ENCODE measurements at regions not wholly inside any gene's neighbourhood (a gene's known extent, or its start where the extent isn't known, plus 50 kb on each side); places are given as distances from the start of the nearest gene placed in this dataset.

DNA sequence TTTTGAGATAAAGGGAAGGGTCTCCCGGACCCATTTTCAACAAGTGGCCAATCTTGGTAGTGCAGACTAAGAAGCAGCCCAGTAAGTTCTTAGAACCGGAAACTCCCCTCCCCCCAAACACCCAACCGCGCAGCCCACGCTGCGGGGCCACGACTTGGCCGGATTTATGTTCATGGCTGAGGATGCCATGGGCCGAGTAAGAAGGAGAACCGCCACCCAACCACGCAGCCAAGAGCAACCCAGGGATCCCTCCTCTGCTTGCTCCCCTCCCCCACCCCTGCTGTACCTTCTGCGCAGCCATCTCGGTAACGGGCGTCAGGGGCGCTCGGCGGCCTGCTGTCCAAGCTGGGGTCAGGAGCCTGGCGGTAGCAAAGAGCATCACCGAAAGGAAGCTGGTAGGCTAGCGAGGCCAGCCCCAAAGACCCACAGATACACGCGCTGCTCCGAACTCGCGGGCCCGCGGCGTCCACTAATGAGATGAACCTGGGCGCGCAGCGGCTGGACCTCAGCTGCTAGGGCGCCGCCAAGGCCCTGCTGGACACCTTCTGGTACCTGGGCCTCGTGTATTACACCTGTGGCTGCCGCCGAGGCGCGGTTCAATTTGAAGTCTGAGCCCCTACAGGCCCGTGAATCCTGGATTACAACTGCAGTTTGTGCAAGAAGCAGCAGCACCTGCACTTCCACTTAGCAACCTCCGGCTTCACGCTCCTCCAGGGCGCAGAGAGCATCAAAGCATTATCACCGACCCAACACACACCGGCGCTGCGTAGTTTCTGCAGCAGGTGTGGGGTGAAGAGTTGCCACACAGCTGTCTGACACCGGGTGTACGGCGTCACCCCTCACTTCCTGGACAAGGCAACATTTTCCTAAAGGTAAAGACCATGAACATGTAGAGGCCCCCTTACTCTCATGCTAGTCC is 63.4 kb downstream of the NUDT10 start:
- 40% methylated on average over 33 of the region's 50 CpGs; no CpG with 5 or more reads in 1 of the 2 donors for WGBS, 2 donors (ENCODE audit: low coverage in 1 of 2)
- H3K9me3 ChIP-seq = no peaks in the 10 kb centered on the region
- H3K36me3 ChIP-seq = no peaks in the 10 kb centered on the region
- no peaks in the 10 kb centered on the region for H3K27me3 ChIP-seq
- DNase-seq = no peak
- peak overlapping the region; percentile 18 to 50 (median 24) for H3K4me3 ChIP-seq
- intact Hi-C loops (cut with DNase I; ENCODE audit: low total_unique reads) (no loop called here), in situ Hi-C loops (cut with MboI; ENCODE audit: low pct_ligation_motif_present in 1 of 4, low pct_unique_long_range_greater_than_20kb in 1 of 4, low sequenced_read_pairs in 3 of 4) (no loop called here)
- peak overlapping the region in 1 of 4 donors; percentile 16 for H3K27ac ChIP-seq
- TF ChIP-seq POLR2AphosphoS5 (IDR thresholded peaks at IDR 0.05) (no peak), EP300 (IDR thresholded peaks at IDR 0.05; ENCODE audit: low read depth) (no peak)
- TF ChIP-seq, protein P1, sequence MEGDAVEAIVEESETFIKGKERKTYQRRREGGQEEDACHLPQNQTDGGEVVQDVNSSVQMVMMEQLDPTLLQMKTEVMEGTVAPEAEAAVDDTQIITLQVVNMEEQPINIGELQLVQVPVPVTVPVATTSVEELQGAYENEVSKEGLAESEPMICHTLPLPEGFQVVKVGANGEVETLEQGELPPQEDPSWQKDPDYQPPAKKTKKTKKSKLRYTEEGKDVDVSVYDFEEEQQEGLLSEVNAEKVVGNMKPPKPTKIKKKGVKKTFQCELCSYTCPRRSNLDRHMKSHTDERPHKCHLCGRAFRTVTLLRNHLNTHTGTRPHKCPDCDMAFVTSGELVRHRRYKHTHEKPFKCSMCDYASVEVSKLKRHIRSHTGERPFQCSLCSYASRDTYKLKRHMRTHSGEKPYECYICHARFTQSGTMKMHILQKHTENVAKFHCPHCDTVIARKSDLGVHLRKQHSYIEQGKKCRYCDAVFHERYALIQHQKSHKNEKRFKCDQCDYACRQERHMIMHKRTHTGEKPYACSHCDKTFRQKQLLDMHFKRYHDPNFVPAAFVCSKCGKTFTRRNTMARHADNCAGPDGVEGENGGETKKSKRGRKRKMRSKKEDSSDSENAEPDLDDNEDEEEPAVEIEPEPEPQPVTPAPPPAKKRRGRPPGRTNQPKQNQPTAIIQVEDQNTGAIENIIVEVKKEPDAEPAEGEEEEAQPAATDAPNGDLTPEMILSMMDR (IDR thresholded peaks at IDR 0.05) = peak in 2 of 5 experiments; percentile 14 to 21
- no peaks in the 10 kb centered on the region for H3K4me1 ChIP-seq

DNA sequence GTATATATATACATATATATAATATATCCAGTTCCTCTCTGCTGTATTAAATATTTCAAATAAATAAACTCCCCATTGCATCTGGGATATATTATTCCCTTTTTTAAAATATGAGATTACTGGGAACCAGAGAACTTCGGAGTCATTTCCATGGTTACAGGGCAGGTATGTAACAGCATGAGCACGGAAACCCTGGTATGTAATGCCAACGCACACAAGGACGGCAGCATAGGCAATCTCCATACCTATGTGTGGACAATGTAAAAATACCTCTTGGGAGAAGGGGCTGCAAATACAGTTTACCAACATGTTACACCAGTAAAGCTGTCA is 62.8 kb downstream of the NUDT10 start:
- DNase-seq = no peak
- whole genome bisulfite sequencing, 2 donors (ENCODE audit: low coverage in 1 of 2) = 50 to 59% methylated on average over 1 to 4 of the region's 4 CpGs
- no peaks in the 10 kb centered on the region for H3K27me3 ChIP-seq
- H3K27ac ChIP-seq = no peak overlapping the region
- no peak for TF ChIP-seq POLR2AphosphoS5 (IDR thresholded peaks at IDR 0.05)
- TF ChIP-seq, protein P1 (IDR thresholded peaks at IDR 0.05) = peak in 1 of 5 experiments; percentile 26
- H3K4me1 ChIP-seq = no peaks in the 10 kb centered on the region
- in situ Hi-C loops (cut with MboI; ENCODE audit: low pct_ligation_motif_present in 1 of 4, low pct_unique_long_range_greater_than_20kb in 1 of 4, low sequenced_read_pairs in 3 of 4) (no loop called here), intact Hi-C loops (cut with DNase I; ENCODE audit: low total_unique reads) (no loop called here)
- H3K4me3 ChIP-seq = peak overlapping the region in 3 of 4 donors; percentile 18 to 50 (median 25)
- no peaks in the 10 kb centered on the region for H3K9me3 ChIP-seq
- no peaks in the 10 kb centered on the region for H3K36me3 ChIP-seq
